Endothelial cell of umbilical vein (primary cell): ENCODE measurements at regions not wholly inside any gene's neighbourhood (a gene's known extent, or its start where the extent isn't known, plus 50 kb on each side); places are given as distances from the start of the nearest gene placed in this dataset.

Experiments used
- EZH2 ChIP-seq: IDR thresholded peaks from 2 replicates; pipeline ENCODE4 v1.6.1; 2012; ENCODE audit warnings: borderline replicate concordance, low read depth, mild to moderate bottlenecking, moderate library complexity, low read length, inconsistent platforms; ENCODE audit not compliant: severe bottlenecking
- FOS ChIP-seq: IDR thresholded peaks from 2 replicates; pipeline ENCODE4 v1.6.1; 2011; ENCODE audit warnings: mild to moderate bottlenecking, low read length, moderate library complexity, borderline replicate concordance; ENCODE audit not compliant: insufficient read depth
- GATA2 ChIP-seq: IDR thresholded peaks from 2 replicates; pipeline ENCODE4 v1.7.0; 2011; ENCODE audit warnings: low read depth, mild to moderate bottlenecking, moderate library complexity, mixed read lengths, low read length; ENCODE audit not compliant: insufficient read length, insufficient read depth
- JUN ChIP-seq: IDR thresholded peaks from 2 replicates; pipeline ENCODE4 v1.6.1; 2011; ENCODE audit warnings: borderline replicate concordance, low read depth; ENCODE audit not compliant: insufficient read length, insufficient read depth
- MAX ChIP-seq: IDR thresholded peaks from 2 replicates; pipeline ENCODE4 v1.6.1; 2011; ENCODE audit not compliant: insufficient read depth, insufficient read length
- MYC ChIP-seq: IDR thresholded peaks from one replicate; pipeline ENCODE4 v1.6.1; 2011; ENCODE audit warnings: mild to moderate bottlenecking, low read depth, low read length
- POLR2A ChIP-seq: IDR thresholded peaks from 2 replicates; pipeline ENCODE4 v1.6.1; 2012; ENCODE audit warnings: low read depth, mild to moderate bottlenecking, control low read depth, low read length
- POLR2AphosphoS5 ChIP-seq: IDR thresholded peaks from 2 replicates; pipeline ENCODE4 v1.6.1; 2012; ENCODE audit warnings: low read depth, mild to moderate bottlenecking, control low read depth, low read length, moderate library complexity; ENCODE audit not compliant: insufficient read depth
- TF ChIP-seq, protein P1 (sequence below), 2 donors: IDR thresholded peaks; 1 replicate in 1 of 2; 2 replicates in 1 of 2; pipeline ENCODE4 v1.5.1; 2011; ENCODE audit warnings: low read length in 2 of 2, mild to moderate bottlenecking in 2 of 2, moderate library complexity in 2 of 2, control low read depth in 1 of 2, inconsistent platforms in 1 of 2, low read depth in 1 of 2; ENCODE audit not compliant: insufficient read depth in 1 of 2; ENCODE audit errors: extremely low read depth in 1 of 2

GRCh38 chr1:30609999-30610345 lies 113.4 kb downstream of the MATN1 start:
- TF ChIP-seq, protein P1, sequence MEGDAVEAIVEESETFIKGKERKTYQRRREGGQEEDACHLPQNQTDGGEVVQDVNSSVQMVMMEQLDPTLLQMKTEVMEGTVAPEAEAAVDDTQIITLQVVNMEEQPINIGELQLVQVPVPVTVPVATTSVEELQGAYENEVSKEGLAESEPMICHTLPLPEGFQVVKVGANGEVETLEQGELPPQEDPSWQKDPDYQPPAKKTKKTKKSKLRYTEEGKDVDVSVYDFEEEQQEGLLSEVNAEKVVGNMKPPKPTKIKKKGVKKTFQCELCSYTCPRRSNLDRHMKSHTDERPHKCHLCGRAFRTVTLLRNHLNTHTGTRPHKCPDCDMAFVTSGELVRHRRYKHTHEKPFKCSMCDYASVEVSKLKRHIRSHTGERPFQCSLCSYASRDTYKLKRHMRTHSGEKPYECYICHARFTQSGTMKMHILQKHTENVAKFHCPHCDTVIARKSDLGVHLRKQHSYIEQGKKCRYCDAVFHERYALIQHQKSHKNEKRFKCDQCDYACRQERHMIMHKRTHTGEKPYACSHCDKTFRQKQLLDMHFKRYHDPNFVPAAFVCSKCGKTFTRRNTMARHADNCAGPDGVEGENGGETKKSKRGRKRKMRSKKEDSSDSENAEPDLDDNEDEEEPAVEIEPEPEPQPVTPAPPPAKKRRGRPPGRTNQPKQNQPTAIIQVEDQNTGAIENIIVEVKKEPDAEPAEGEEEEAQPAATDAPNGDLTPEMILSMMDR (IDR thresholded peaks at IDR 0.05; ENCODE audit: extremely low read depth in 1 of 2, insufficient read depth in 1 of 2, low read depth in 1 of 2, low read length in 2 of 2) = no peak
- TF ChIP-seq POLR2AphosphoS5 = no peak
- no peak for TF ChIP-seq POLR2A
- no peak for TF ChIP-seq MAX
- no peak for TF ChIP-seq EZH2
- no peak for TF ChIP-seq MYC
- TF ChIP-seq JUN = no peak
- TF ChIP-seq FOS = no peak
- TF ChIP-seq GATA2 = no peak
